ENCODE measurements at regions not wholly inside any gene's neighbourhood (a gene's known extent, or its start where the extent isn't known, plus 50 kb on each side); places are given as distances from the start of the nearest gene placed in this dataset.
A peak's percentile ranks its signal among the peaks of the same experiment; 100 is the strongest.

GRCh38 chr13:111915104-111915551, 151.8 kb upstream of the SOX1 start:
- peaks cover 55% of the 10 kb centered on the region for H3K27me3 Mint-ChIP-seq (ENCODE audit: low read depth)
- H3K36me3 Mint-ChIP-seq = no peaks in the 10 kb centered on the region
- peaks cover 6% of the 10 kb centered on the region for H3K4me1 Mint-ChIP-seq
- TF ChIP-seq, protein P1, sequence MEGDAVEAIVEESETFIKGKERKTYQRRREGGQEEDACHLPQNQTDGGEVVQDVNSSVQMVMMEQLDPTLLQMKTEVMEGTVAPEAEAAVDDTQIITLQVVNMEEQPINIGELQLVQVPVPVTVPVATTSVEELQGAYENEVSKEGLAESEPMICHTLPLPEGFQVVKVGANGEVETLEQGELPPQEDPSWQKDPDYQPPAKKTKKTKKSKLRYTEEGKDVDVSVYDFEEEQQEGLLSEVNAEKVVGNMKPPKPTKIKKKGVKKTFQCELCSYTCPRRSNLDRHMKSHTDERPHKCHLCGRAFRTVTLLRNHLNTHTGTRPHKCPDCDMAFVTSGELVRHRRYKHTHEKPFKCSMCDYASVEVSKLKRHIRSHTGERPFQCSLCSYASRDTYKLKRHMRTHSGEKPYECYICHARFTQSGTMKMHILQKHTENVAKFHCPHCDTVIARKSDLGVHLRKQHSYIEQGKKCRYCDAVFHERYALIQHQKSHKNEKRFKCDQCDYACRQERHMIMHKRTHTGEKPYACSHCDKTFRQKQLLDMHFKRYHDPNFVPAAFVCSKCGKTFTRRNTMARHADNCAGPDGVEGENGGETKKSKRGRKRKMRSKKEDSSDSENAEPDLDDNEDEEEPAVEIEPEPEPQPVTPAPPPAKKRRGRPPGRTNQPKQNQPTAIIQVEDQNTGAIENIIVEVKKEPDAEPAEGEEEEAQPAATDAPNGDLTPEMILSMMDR (IDR thresholded peaks at IDR 0.05; ENCODE audit: unreplicated experiment) = no peak
- no peak overlapping the region for H3K27ac Mint-ChIP-seq
- peak in 1 of 2 experiments; percentile 29 for DNase-seq (ENCODE audit: low spot score in 2 of 2, unreplicated experiment in 2 of 2)
- H3K4me3 Mint-ChIP-seq = no peak overlapping the region
- H3K9me3 Mint-ChIP-seq = no peaks in the 10 kb centered on the region

DNA sequence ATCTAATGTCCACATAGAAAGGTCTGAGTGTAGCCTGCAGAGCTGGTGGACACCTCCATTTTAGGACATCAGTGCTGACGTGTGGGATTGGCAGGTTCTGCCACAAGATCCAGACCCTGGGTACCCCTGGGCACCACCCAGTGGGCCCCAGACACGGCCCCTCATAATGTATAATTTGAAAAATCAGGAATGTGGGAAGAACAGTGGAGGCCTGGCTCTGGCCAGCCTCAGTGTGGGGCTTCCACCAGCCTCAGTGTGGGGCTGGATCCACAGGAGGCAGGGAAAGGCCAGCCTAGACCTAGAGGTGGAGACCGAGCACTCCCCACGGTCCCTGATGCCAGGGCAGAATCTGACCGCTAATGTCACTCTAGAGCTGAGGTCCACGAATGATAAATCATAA, 150.7 kb upstream of the SOX1 start:
- H3K9me3 Mint-ChIP-seq = no peaks in the 10 kb centered on the region
- H3K4me3 Mint-ChIP-seq = no peak overlapping the region
- DNase-seq (ENCODE audit: low spot score in 2 of 2, unreplicated experiment in 2 of 2) = peak in 1 of 2 experiments; percentile 10
- H3K27ac Mint-ChIP-seq = no peak overlapping the region
- H3K27me3 Mint-ChIP-seq (ENCODE audit: low read depth) = peaks cover 51% of the 10 kb centered on the region
- peaks cover 6% of the 10 kb centered on the region for H3K4me1 Mint-ChIP-seq
- no peaks in the 10 kb centered on the region for H3K36me3 Mint-ChIP-seq
- TF ChIP-seq, protein P1 (IDR thresholded peaks at IDR 0.05; ENCODE audit: unreplicated experiment) = no peak

- Mint-ChIP-seq H3K4me1 (peaks cover 6% of the 10 kb centered on the region), H3K27ac (no peak overlapping the region), H3K4me3 (no peak overlapping the region), H3K9me3 (no peaks in the 10 kb centered on the region), H3K36me3 (no peaks in the 10 kb centered on the region), H3K27me3 (ENCODE audit: low read depth) (peaks cover 52% of the 10 kb centered on the region)
- peak in 1 of 2 experiments; percentile 3 for DNase-seq (ENCODE audit: low spot score in 2 of 2, unreplicated experiment in 2 of 2)
- TF ChIP-seq, protein P1 (IDR thresholded peaks at IDR 0.05; ENCODE audit: unreplicated experiment) = no peak
Observed at GRCh38 chr13:111917086-111917485, 149.9 kb upstream of the SOX1 start.

DNA sequence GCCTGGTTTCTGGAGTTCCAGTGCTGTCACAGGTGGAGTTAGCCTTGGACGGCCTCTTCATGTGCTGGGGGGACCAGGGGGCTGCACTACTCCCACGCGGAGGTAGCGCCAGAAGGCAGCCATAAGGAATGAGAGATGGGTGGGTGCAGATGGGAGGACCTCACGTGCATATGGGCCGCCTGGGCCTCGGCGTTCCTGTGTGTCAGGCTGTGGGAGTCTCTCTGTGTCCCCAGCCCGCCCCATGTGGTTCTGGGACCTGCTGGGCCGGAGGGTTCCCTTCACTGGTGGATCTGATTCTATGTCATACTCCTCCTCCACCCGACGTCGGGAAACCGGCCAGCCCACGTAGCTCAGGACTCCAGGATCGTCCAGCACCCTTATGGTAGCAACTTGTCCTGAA, 149.0 kb upstream of the SOX1 start:
- no peaks in the 10 kb centered on the region for H3K9me3 Mint-ChIP-seq
- H3K4me3 Mint-ChIP-seq = no peak overlapping the region
- peaks cover 54% of the 10 kb centered on the region for H3K27me3 Mint-ChIP-seq (ENCODE audit: low read depth)
- no peak overlapping the region for H3K27ac Mint-ChIP-seq
- H3K36me3 Mint-ChIP-seq = no peaks in the 10 kb centered on the region
- peak in 1 of 2 experiments; percentile 6 for DNase-seq (ENCODE audit: low spot score in 2 of 2, unreplicated experiment in 2 of 2)
- H3K4me1 Mint-ChIP-seq = peaks cover 6% of the 10 kb centered on the region
- TF ChIP-seq, protein P1 (IDR thresholded peaks at IDR 0.05; ENCODE audit: unreplicated experiment) = no peak

DNA sequence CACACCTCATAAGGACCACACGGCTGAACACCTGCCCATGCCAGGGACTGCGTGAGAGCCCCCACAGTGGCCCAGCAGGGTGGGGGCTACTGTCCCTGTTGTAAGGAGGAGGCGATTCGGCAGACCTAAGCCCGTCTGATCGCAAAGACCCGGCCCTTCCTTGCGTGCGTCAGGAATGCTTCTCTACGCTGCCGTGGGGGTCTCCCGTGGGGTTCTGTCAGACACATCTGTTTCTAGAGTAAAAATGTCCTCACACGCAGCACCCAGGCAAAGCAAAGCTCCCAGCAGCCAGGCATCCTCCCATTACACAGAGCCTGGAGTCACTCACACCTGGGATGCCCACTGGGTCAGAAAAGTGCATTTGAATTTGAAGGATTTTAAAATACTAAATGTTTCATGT, 147.7 kb upstream of the SOX1 start:
- no peak overlapping the region for H3K4me3 Mint-ChIP-seq

More for the DNA sequence above, 147.7 kb upstream of the SOX1 start:
- Mint-ChIP-seq H3K36me3 (no peaks in the 10 kb centered on the region), H3K4me1 (no peaks in the 10 kb centered on the region), H3K9me3 (no peaks in the 10 kb centered on the region), H3K27ac (no peak overlapping the region), H3K27me3 (ENCODE audit: low read depth) (peaks cover 52% of the 10 kb centered on the region)
- no peak for DNase-seq (ENCODE audit: low spot score in 2 of 2, unreplicated experiment in 2 of 2)
- TF ChIP-seq, protein P1 (IDR thresholded peaks at IDR 0.05; ENCODE audit: unreplicated experiment) = no peak
